B cell (primary cell): ENCODE measurements at regions not wholly inside any gene's neighbourhood (a gene's known extent, or its start where the extent isn't known, plus 50 kb on each side); places are given as distances from the start of the nearest gene placed in this dataset.

ENCODE experiments used
- ATAC-seq: fragments of 200-7000 bp; cut with Tn5 transposase; one replicate; pipeline ENCODE4 v1.10.0; 2021; ENCODE audit warnings: low read depth, mild to moderate bottlenecking, moderate number of reproducible peaks, moderate library complexity
- CTCF ChIA-PET: fragments of 350-600 bp; sonication (Branson Sonifier 250); formaldehyde crosslinking; loops from one replicate; lab custom pipeline; 2021; ENCODE audit warnings: antibody characterized with exemption, inconsistent platforms; lab: Charles Lee
- POLR2A ChIA-PET: fragments of 350-600 bp; sonication (Branson Sonifier 250); formaldehyde crosslinking; loops from one replicate; lab custom pipeline; 2021; ENCODE audit warnings: antibody characterized with exemption; lab: Charles Lee
- DNase-seq: peaks from one replicate; pipeline ENCODE4 v3.0.0; 2013
- H2AFZ ChIP-seq: 2 replicates; pipeline ENCODE4 v1.6.1; 2012; ENCODE audit warnings: mild to moderate bottlenecking, low read depth, low read length; ENCODE audit not compliant: insufficient read depth, poor library complexity, severe bottlenecking
- H3K27ac ChIP-seq, 2 donors: 1 replicate in 1 of 2; 2 replicates in 1 of 2; pipeline ENCODE4 v1.5.1; 2012 to 2013; ENCODE audit warnings: low read length in 2 of 2, mild to moderate bottlenecking in 2 of 2, moderate library complexity in 1 of 2
- H3K27me3 ChIP-seq, 4 experiments: fragments of 200-600 bp in 1 of 4; sonication (generic) in 1 of 4; replicated peaks in 1 of 4; 1 replicate in 2 of 4; 2 replicates in 2 of 4; pipeline versions ENCODE4 v1.6.1 to v1.7.0; 2013 to 2016; ENCODE audit warnings: low read length in 3 of 4, mild to moderate bottlenecking in 2 of 4, mixed read lengths in 1 of 4, moderate library complexity in 1 of 4; ENCODE audit not compliant: insufficient read depth in 4 of 4, control insufficient read depth in 3 of 4; ENCODE audit errors: control extremely low read depth in 1 of 4
- H3K36me3 ChIP-seq, 2 experiments: replicated peaks in 1 of 2; 1 replicate in 1 of 2; 2 replicates in 1 of 2; pipeline versions ENCODE4 v1.6.1 to v1.7.1; 2013; ENCODE audit warnings: low read length in 1 of 2; ENCODE audit not compliant: insufficient read depth in 2 of 2, control insufficient read depth in 1 of 2; ENCODE audit errors: control extremely low read depth in 1 of 2, extremely low read depth in 1 of 2
- H3K4me1 ChIP-seq, 2 donors: fragments of 200-600 bp in 1 of 2; sonication (generic) in 1 of 2; 1 replicate in 1 of 2; 2 replicates in 1 of 2; pipeline versions ENCODE4 v1.5.1 to v1.6.1; 2013 to 2017; ENCODE audit warnings: low read length in 2 of 2; ENCODE audit not compliant: control insufficient read depth in 2 of 2, insufficient read depth in 2 of 2
- H3K4me2 ChIP-seq: replicated peaks from 2 replicates; pipeline ENCODE3; 2012; ENCODE audit warnings: mild to moderate bottlenecking, low read depth, low read length; ENCODE audit not compliant: poor library complexity, severe bottlenecking
- H3K4me3 ChIP-seq, 5 experiments: fragments of 200-600 bp in 1 of 5; sonication (generic) in 1 of 5; 1 replicate in 3 of 5; 2 replicates in 2 of 5; pipeline versions ENCODE4 v1.5.1 to v1.7.0; 2011 to 2016; ENCODE audit warnings: low read length in 4 of 5, mild to moderate bottlenecking in 4 of 5, low read depth in 2 of 5, control low read depth in 1 of 5, moderate library complexity in 1 of 5; ENCODE audit not compliant: insufficient read depth in 1 of 5; ENCODE audit errors: control extremely low read depth in 1 of 5, extremely low read depth in 1 of 5
- H3K79me2 ChIP-seq: fragments of 200-600 bp; sonication (generic); one replicate; pipeline ENCODE4 v1.6.0; 2016; ENCODE audit warnings: low read length; ENCODE audit not compliant: control insufficient read depth, insufficient read depth
- H3K9ac ChIP-seq: fragments of 200-600 bp; sonication (generic); 2 replicates; pipeline ENCODE4 v1.6.1; 2017; ENCODE audit warnings: mild to moderate bottlenecking, low read length, moderate library complexity
- H3K9me3 ChIP-seq, 3 donors: one replicate each; pipeline versions ENCODE4 v1.6.1 to v1.7.1; 2013; ENCODE audit warnings: low read length in 2 of 3; ENCODE audit not compliant: control insufficient read depth in 2 of 3, insufficient read depth in 1 of 3; ENCODE audit errors: control extremely low read depth in 1 of 3
- H4K20me1 ChIP-seq: 2 replicates; pipeline ENCODE4 v1.6.0; 2012; ENCODE audit warnings: mild to moderate bottlenecking, low read length; ENCODE audit not compliant: insufficient read depth, control insufficient read depth, poor library complexity, severe bottlenecking
- H3K27ac Mint-ChIP-seq: one replicate; pipeline ENCODE4 v1.8.0; 2021; ENCODE audit warnings: mixed read lengths
- H3K27me3 Mint-ChIP-seq: one replicate; pipeline ENCODE4 v1.8.0; 2021; ENCODE audit warnings: mixed read lengths
- H3K4me1 Mint-ChIP-seq: one replicate; pipeline ENCODE4 v1.8.0; 2021; ENCODE audit warnings: mixed read lengths
- H3K4me3 Mint-ChIP-seq: one replicate; pipeline ENCODE4 v1.8.0; 2021; ENCODE audit warnings: mixed read lengths
- H3K9me3 Mint-ChIP-seq: one replicate; pipeline ENCODE4 v1.8.0; 2022; ENCODE audit warnings: mixed read lengths; ENCODE audit not compliant: insufficient read depth
- EZH2 ChIP-seq: IDR thresholded peaks from 2 replicates; pipeline ENCODE4 v1.6.1; 2012; ENCODE audit warnings: borderline replicate concordance, low read depth, mild to moderate bottlenecking, moderate library complexity, low read length; ENCODE audit not compliant: insufficient read depth, poor library complexity, severe bottlenecking
- WGBS: methylation state at CpG from one replicate; pipeline ENCODE4 v1.1.5; 2013; ENCODE audit warnings: missing lambda C conversion rate; ENCODE audit not compliant: insufficient coverage; 5-methylcytosine and 5-hydroxymethylcytosine counted together
- intact Hi-C: fragments of 100-400 bp; cut with micrococcal nuclease; formaldehyde crosslinking; loops from one replicate; pipeline ENCODE4 v1.10.0; 2022
- TF ChIP-seq, protein P1 (sequence below): fragments of 200-600 bp; IDR thresholded peaks from one replicate; pipeline ENCODE4 v1.8.0; 2022; ENCODE audit warnings: antibody characterized with exemption, mild to moderate bottlenecking

DNA sequence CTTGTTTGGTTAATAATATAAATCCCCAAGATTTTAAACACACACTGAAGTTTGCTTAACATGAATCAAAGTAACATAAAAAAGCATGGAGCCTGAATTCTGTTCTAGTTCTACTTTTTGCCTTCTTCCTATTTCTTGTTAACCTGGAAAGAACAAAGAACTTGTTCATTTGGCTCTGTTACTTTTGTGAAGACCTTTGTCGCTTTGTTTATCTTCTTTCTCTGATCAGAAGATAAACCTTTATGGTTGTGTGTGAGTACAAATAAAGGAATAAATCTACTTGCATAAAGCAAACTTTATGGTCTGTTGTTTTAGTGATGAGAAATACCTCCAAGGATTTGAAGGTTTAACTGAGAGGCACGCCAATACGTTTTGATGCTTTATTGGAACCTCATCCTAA lies 210.1 kb upstream of the SATB1 start:
- intact Hi-C loops = no loop called here
- Histone ChIP-seq H3K27me3 (peaks cover 0 to under 1% (median 0%) of the 10 kb centered on the region in 4 experiments), H3K36me3 (no peaks in the 10 kb centered on the region), H3K9me3 (no peaks in the 10 kb centered on the region), H3K4me1 (no peaks in the 10 kb centered on the region), H3K4me2 (no peak overlapping the region), H4K20me1 (no peaks in the 10 kb centered on the region), H3K79me2 (no peaks in the 10 kb centered on the region), H3K9ac (no peak overlapping the region), H3K4me3 (no peak overlapping the region), H2AFZ (no peak overlapping the region), H3K27ac (no peak overlapping the region)
- no peak overlapping the region for H3K4me3 Mint-ChIP-seq
- no peaks in the 10 kb centered on the region for H3K4me1 Mint-ChIP-seq
- no CpG with 5 or more reads among the region's 3 CpGs for WGBS
- no peak overlapping the region for H3K27ac Mint-ChIP-seq
- no peak for TF ChIP-seq EZH2
- TF ChIP-seq, protein P1, sequence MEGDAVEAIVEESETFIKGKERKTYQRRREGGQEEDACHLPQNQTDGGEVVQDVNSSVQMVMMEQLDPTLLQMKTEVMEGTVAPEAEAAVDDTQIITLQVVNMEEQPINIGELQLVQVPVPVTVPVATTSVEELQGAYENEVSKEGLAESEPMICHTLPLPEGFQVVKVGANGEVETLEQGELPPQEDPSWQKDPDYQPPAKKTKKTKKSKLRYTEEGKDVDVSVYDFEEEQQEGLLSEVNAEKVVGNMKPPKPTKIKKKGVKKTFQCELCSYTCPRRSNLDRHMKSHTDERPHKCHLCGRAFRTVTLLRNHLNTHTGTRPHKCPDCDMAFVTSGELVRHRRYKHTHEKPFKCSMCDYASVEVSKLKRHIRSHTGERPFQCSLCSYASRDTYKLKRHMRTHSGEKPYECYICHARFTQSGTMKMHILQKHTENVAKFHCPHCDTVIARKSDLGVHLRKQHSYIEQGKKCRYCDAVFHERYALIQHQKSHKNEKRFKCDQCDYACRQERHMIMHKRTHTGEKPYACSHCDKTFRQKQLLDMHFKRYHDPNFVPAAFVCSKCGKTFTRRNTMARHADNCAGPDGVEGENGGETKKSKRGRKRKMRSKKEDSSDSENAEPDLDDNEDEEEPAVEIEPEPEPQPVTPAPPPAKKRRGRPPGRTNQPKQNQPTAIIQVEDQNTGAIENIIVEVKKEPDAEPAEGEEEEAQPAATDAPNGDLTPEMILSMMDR = no peak
- no peaks in the 10 kb centered on the region for H3K27me3 Mint-ChIP-seq
- peaks cover 6% of the 10 kb centered on the region for H3K9me3 Mint-ChIP-seq
- DNase-seq (no peak), ATAC-seq (no peak)
- ChIA-PET CTCF (no interaction called here), POLR2A (no interaction called here)

DNA sequence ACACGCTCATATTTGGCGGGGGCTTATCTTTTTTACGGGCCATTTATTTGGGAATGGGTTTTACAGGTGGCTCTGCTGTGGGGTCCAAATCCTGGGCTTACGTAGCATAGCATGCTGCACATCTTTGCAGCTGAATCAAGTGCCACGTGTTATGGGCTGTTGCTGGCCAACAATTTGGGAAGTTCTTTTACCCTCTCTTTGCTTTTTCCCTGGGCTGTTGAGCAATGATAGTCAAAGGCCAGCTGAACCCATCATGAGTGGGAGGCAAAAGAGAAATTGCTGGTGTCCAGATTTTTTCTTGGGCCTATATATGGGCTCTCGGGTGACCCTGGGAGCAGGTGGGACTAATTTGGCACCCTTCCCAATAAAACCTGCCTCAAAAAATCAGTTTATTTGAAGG lies 209.3 kb upstream of the SATB1 start:
- no peak overlapping the region for H2AFZ ChIP-seq
- intact Hi-C loops = no loop called here

More for the DNA sequence above, 209.3 kb upstream of the SATB1 start:
- Mint-ChIP-seq H3K4me1 (no peaks in the 10 kb centered on the region), H3K27ac (no peak overlapping the region), H3K27me3 (no peaks in the 10 kb centered on the region), H3K9me3 (peaks cover 6% of the 10 kb centered on the region), H3K4me3 (no peak overlapping the region)
- H3K27me3 ChIP-seq = peaks cover 0 to 5% (median 0%) of the 10 kb centered on the region in 4 experiments
- H4K20me1 ChIP-seq = no peaks in the 10 kb centered on the region
- TF ChIP-seq, protein P1 = no peak
- TF ChIP-seq EZH2 = no peak
- H3K27ac ChIP-seq = no peak overlapping the region
- no peak overlapping the region for H3K4me3 ChIP-seq
- no peaks in the 10 kb centered on the region for H3K79me2 ChIP-seq
- H3K4me2 ChIP-seq = no peak overlapping the region
- H3K36me3 ChIP-seq = no peaks in the 10 kb centered on the region
- no peak overlapping the region for H3K9ac ChIP-seq
- WGBS = 93% methylated on average over 2 of the region's 6 CpGs
- no peaks in the 10 kb centered on the region for H3K4me1 ChIP-seq
- DNase-seq = no peak
- CTCF ChIA-PET = no interaction called here
- POLR2A ChIA-PET = no interaction called here
- no peaks in the 10 kb centered on the region for H3K9me3 ChIP-seq
- ATAC-seq = no peak
